GM18508 (cell line): ENCODE measurements at regions not wholly inside any gene's neighbourhood (a gene's known extent, or its start where the extent isn't known, plus 50 kb on each side); places are given as distances from the start of the nearest gene placed in this dataset.
"Not testable (repeated sequence)": the region's sequence is repeated elsewhere in the genome, so short reads cannot be mapped to it uniquely, and the experiment has no call there.

Source experiments
- ATAC-seq: cut with Tn5 transposase; IDR thresholded peaks from one replicate; pipeline ENCODE4 v1.9.1; 2021; ENCODE audit warnings: moderate number of reproducible peaks; ENCODE audit not compliant: insufficient read depth, unreplicated experiment

DNA sequence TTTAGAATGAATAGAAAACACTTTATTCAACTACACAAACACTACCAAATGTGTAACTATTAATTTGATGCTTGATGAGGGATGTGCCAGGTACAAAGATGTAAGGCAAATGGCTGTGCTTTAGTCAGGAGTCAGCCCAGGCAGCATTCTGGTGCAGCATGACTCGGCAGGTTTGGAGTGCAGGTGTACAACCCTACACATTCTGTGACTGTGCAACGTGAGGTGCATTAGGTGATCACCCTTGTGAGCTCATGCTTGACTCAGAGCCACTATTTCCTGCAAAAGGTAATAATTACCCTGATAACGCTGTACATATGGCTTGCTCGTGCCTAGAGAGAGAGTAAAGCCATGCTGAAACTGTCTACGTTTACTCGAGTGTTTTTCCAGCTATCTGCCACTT, 288.7 kb upstream of the DSEL start:
- ATAC-seq, result no peak

DNA sequence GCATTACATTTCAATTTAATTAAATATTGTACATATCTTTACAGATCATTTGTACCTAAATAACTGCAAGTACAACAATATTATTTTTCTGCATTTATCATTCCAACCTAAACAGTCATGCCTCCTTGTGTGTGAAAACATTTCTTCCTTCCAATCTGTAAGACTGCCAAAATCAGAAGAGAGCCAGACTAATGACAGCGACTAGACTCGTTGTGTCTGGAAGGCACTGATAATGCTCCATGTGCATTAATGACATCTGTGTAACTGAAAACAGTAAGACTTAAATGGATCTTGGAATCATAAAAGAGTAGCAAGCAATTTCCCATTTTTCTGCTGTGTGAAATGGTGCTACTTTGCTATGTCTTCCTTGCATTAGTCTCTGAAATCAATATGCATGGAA, 278.0 kb upstream of the DSEL start:
- ATAC-seq, result no peak

DNA sequence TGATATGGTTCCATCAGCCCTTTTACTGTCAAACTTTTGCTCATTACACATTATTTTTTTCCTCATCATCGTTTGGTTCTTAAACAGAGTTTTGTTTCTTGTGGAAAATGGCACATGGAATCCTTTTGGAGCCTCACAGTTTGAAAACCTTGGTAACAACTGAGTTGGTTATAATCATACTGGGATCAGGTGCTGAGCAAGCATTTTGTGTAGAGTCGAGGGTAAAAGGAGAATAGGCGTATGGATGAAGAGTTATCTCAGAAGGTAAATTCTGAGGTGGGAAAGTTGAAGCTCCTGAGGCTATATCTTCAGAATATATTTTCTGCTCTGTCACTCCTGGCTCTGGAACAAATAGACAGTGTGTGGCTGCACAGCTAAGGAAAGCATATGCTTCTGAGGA, 274.0 kb upstream of the DSEL start:
- ATAC-seq, result no peak

DNA sequence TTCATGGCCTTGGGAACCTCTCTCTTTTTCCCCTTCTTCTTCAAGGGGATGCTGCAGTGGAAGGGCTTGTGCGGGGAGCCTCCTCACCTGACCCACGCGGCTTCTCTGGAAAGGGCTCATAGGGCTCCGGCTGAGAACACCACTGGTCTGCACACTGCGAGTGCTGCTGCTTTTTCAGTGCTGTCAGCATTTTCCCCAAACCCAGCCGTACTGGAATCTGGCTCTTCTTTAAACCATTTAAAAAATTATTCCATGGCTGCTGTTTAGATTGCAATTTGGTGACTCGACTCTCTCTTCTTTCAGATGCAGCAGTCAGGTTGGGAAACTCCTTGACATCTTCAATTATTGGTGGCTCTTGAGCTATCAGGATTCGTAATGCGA, 272.6 kb upstream of the DSEL start:
- ATAC-seq, result no peak

DNA sequence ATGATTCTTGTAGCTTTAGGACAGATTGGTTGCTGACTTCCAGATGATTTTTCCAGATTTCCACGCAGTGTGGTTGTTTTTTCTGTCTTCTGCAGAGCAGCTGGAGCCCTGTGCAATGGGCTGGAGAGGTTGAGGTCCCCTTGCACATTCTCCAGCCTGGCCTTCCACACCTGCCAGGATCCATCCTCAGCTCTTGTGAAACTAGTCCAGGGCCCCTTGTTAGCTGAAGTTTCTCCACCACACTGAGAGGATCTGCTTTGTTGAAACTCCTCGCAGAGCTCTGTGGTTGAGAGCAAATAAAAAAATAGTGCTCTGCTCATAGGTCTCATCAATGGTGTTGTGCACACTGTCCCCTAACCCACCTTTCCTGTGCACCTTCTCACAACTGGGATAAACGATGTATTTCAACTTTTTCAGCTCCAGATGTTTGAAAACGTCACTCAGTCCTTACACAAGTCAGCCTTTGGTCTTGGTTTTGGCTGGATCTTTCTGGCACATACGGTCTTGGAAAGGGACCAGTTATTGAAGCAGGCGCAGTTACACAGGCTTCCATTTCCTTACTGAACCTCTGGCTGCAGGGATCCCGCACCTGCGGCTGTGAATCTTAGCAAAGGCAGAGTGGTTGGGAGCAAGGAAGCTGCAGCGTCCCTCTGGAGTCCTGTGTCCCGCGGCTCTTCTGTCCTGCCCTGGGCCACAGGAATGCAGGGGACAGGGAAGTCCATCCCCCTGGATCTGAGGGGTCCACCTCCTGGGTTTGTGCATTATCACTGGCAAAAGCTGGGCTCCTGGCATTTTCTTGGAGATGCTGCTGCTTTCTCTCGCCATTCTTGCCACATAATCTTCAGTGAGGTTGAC, 272.0 kb upstream of the DSEL start:
- no peak for ATAC-seq

DNA sequence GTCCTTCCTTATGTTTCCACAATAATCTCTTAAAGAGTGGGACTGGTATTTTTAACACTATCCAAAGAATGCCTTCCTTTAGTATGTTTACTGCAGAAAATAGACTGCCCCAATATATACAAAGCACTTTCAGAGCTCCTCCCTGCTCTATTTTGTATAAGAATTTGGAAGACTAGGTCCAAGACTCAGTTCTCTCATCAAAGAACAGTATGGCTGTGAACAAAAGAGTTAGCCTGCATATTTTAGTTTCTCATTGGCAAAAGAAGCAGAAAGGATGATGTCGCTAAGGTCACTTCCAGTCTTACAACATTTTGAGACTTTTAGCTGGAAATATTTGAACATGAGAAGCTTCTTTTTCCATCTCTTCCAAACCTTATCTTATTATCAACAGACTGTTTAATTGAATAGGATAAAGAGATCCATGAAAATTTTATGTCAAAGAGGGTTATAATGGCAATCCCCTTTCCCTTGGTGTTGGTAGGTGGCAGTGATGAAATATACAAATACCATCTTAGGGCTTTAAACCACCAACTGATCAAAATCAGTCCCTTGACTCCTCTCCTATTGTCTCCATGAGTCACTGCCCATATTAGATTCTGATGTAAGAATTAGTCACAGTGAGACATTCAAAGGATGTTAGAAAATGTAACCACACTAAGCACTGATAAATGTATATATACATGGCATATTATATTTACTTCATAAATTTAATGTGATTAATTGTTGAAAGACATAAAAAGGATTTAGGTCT, 266.9 kb upstream of the DSEL start:
- ATAC-seq, result no peak

DNA sequence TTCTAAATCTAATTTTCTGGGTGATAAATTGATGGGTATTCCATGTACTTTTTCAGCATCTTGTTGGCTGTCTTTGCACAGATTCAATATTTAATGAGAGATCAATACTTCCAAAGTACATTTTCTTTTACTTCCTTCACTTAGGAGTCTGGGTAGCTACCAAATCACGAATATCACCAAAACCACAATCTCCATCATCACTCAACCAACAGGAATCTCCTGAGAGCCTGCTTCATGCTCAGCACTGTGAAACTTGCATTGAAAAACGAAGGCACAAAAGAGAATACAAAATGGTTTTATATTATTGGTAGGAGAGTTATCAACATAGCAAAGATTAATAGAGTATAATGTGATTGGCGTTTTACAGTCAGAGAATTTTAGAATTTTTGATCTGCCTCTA, 261.5 kb upstream of the DSEL start:
- ATAC-seq, result no peak

DNA sequence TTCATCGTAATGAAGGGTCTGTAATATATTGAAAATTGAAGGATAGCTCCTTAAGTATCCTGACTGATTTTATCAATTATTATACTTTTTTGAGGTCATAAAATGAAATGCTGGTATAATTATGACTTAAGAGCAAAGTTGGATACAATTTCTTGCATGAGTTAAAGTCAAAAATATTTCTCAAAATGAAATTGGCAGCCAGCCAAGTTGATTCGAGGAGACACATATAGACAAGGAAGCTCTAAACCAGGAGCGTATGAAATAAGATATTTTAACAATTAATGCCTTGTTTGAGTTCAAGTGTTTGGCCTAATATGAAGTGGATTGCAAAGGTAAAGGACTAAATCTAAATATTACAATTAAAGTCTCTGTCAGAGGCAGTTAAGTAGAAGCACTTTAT, 260.4 kb upstream of the DSEL start:
- ATAC-seq, result no peak

DNA sequence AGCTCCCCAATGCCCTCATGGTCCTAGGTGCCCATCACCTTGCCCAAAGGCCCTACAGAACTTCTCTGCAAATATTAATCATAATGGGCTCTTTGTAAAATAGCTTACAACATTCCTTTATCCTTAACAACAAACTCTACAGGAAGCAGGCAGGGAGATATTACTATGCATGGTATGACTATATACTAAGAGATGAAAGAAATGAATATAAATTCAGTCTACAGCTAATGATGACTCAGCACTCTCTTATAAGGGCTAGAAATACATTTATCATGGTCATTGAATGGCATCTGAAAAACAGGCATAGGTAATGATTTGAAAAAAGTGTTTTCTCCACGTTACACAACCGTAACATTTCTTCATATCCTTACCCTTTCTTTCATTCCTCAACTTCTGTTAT, 254.8 kb upstream of the DSEL start:
- no peak for ATAC-seq

DNA sequence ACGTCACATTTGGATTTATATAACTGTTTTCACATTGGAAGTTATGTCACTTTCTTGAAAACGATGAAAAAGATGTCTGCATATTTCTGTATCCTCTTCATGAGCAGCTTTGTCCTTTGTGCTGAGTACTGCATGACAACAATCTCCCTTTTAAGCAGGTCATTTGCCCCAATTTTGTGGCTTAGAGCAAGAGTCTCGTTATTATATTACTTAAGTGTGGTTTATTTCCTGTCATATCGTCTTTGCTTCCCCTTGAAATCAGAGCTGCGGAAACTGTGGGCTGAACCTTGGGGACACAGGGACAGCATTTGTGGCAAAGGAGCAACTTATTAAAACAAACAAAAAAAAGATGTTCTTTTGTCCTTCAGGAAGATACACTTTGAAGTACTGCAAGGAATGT, 254.0 kb upstream of the DSEL start:
- ATAC-seq, result no peak

DNA sequence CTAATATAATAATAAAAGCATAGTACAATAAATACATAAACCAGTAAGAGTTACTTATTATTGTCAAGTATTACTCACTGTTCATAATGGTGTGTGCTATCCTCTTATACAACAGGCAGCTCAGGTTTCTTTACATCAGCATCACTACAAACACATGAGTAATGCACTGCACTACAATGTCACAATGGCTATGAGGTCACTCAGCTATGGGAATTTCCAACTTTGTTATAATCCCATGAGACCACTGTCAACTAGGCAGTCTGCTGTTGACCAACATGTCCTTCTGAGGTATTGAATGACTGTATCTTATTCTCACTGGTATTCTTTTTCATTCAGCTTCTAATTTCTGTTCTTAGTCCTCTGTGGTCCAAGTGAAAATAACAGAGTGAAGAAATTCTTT, 250.4 kb upstream of the DSEL start:
- peak; percentile 81 for ATAC-seq

DNA sequence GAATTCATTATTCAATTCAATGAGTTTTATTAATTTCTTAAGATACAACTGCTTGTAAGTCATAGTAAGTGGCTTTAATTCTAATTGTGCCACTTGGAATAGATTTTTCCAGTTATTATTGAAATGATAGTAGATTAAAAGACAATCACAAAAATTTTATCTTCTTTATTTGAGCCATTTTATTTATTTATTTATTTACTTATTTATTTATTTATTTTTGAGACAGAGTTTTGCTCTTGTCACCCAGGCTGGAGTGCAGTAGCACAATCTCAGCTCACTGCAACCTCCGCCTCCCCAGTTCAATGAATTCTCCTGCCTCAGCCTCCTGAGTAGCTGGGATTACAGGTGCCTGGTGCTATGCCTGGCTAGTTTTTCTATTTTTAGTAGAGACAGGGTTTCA, 235.7 kb upstream of the DSEL start:
- not testable (repeated sequence) for ATAC-seq

DNA sequence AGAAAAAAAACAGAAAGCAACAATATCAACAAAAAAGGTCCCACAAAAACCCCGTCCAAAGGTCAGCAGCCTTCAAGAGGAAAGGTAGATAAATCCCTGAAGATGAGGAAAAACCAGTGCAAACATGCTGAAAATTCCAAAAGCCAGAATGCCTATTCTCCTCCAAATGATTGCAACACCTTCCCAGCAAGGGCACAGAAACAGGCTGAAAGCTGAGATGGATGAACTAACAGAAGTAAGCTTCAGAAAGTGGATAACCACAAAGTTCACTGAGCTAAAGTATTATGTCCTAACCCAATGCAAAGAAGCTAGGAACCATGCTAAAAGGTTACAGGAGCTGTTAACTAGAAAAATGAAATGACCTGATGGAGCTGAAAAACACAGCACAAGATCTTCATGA, 226.4 kb upstream of the DSEL start:
- ATAC-seq, result no peak

DNA sequence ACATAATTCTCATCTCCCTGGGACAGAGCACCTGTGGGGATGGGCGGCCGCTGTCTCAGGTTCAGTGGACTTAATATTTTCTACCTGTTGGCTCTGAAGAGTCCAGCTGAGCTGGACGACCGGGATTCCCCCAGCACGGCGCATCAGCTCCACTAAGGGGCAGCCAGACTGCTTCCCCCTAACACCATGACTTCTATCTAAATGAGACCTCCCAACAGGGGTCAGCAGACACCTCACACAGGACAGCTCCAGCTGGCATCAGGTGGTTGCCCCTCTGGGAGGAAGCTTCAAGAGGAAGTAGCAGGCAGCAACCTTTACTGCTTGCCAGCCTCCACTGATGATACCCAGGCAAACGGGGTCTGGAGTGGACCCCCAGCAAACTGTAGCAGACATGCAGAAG, 226.0 kb upstream of the DSEL start:
- ATAC-seq, result no peak

DNA sequence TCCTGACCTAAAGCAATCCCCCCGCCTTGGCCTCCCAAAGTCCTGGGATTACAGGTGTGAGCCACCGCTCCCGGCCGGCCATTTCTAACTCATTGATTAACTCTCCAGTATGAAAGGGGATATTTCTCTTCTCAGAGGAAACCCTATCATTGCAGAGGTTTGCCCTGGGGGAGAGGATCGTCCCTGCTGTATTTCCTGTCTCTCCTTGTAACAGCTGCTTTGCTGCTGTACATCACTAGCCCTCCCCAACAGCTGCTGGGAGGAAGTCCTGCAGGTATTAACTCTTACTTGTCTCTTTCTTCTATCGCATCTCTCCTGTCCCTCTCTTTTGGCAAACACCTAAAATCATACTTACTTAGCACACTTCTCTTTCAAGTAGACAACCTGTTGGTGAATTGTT, 219.0 kb upstream of the DSEL start:
- no peak for ATAC-seq

DNA sequence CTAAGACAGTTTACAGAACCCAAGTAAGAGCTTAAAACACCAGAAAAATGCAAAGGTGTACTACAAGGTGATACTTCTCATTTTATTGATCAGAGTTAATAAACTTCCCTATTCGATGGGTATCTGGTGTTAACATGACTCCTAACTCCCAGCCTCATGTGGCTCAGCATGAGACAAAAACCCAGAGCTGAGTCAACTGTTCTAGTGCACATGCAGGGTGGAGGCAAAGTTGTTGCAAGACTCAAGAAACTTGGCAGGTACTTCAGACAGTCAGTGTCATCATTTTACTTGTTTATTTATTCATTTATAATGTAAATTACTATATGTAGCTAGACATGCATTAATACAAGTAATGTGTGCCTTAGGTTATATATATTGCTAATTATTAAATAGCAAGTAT, 216.6 kb upstream of the DSEL start:
- no peak for ATAC-seq

DNA sequence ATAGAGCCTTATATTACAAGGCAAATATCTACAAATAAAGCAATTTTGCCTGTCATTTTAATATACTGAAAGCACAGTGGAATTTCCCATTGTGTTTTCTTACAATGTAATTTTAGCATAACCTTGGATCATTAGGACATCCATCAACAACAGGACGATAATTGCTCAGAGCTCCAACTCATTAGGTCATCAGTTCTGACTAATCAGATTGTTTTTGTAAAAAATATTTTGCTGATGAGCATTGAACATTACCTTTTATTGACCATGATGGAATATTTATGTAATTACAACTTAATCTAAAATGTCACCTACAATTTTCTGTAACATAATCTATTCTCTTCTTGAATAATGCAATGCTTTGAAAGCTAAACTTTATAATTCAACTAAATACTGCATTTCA, 215.3 kb upstream of the DSEL start:
- ATAC-seq, result no peak

DNA sequence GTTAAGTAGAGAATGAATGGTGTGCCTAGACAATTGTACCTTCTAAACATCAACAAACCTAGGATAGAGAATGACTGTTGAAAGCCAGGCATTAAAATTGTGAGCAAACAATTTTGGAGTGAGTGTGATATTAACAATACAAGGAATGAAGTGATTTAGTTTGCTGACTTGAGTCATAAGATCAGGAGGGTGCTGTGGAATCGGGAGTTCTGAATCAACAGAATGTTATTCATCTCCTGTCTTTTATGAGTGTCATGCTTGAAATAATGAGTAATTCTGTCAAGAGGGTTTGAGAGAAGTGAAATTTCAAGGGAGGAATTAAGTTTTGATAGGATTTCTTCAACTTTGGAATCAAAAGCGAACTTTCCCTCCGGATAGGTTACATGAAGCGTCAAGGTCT, 214.4 kb upstream of the DSEL start:
- no peak for ATAC-seq

DNA sequence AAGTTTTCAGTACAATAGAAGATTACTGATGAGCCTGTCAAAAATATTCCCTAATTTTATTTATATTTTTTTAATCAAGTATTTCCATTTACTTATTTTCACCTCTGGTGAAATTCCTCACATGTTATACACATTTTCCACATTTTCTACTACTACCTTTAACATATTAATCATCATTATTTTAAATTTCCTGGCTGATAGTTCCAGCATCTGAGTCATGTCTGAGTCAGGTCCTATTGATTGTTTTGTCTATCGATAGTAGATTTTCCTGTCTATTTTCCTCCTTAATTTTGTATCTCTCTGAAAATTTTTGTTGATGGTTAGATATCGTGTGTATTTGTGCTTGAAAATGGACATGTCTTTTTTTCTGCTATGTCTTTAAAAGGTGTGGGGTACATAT, 211.8 kb upstream of the DSEL start:
- no peak for ATAC-seq

DNA sequence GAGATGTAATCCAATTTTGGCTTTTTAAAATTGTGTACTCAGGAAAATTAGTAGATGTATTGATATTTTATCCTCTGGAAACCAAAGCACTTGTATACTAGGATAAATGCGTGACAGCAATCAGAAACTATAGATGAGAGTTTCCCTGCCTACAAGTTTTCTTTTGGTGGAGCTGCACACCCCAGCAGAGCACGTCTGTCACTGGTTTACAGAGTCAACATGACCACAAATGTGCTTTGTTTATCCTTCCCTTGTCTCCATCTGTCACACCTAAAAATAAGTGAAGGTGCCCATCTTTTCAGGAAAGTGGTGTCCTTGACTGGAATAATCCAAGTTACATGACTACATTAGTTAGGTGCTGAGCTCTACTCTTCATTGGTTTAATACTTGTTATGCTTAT, 210.4 kb upstream of the DSEL start:
- ATAC-seq, result no peak

DNA sequence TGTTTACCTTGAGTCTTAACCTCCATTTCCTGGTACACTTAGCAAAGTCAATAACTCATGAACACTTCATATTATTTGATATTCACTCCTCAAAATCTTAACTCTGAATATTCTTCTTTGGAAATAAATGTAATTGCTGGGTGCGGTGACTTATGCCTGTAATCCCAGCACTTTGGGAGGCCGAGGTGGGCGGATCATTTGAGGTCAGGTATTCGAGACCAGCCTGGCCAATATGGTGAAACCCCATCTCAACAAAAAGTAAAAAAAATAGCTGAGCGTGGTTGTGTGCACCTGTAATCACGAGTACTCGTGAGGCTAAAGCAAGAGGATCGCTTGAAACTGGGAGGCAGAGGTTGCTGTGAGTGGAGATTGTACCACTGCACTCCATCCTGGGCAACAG, 201.3 kb upstream of the DSEL start:
- no peak for ATAC-seq

DNA sequence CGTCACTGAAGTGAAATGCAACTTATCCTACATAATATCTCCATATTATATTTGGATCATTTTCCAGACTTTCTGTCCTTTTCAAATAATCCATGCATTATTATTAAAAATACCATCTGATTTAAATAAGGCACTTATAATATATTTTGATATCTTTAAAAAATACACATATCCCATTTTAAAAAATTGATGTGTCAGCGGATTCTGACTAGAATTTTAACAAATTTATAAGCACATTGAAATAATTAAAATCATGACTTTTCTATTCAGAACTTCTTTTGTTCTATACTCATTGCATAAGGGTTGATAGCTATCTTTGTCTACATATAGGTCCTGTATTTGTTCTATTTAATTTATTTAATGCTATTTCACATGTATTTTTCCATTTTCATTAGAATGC, 199.0 kb upstream of the DSEL start:
- no peak for ATAC-seq
